Natural killer cell (primary cell): ENCODE measurements at regions not wholly inside any gene's neighbourhood (a gene's known extent, or its start where the extent isn't known, plus 50 kb on each side); places are given as distances from the start of the nearest gene placed in this dataset.

Experiments used
- ATAC-seq, 3 donors: fragments of 150-1000 bp in 2 of 3; fragments of 200-7000 bp in 1 of 3; cut with Tn5 transposase; 1 replicate in 1 of 3; 2 replicates in 2 of 3; pipeline ENCODE4 v1.10.0; 2021; ENCODE audit warnings: mild to moderate bottlenecking in 2 of 3, moderate library complexity in 2 of 3
- DNase-seq, 2 donors: peaks; one replicate each; pipeline versions ENCODE4 v3.0.0 to v3.0.0-alpha.2; 2013 to 2021; ENCODE audit warnings: mixed read lengths in 1 of 2
- H3K27ac ChIP-seq: one replicate; pipeline ENCODE4 v1.5.1; 2013; ENCODE audit warnings: mild to moderate bottlenecking, low read length
- H3K27me3 ChIP-seq: one replicate; pipeline ENCODE4 v1.6.1; 2013; ENCODE audit warnings: low read length; ENCODE audit not compliant: control insufficient read depth, insufficient read depth
- H3K36me3 ChIP-seq: one replicate; pipeline ENCODE4 v1.6.1; 2013; ENCODE audit warnings: low read length; ENCODE audit not compliant: control insufficient read depth, insufficient read depth
- H3K4me1 ChIP-seq: one replicate; pipeline ENCODE4 v1.6.1; 2013; ENCODE audit warnings: low read length; ENCODE audit not compliant: control insufficient read depth, insufficient read depth
- H3K4me3 ChIP-seq: one replicate; pipeline ENCODE4 v1.5.1; 2013; ENCODE audit warnings: low read length
- H3K9me3 ChIP-seq: one replicate; pipeline ENCODE4 v1.6.1; 2013; ENCODE audit warnings: low read length; ENCODE audit not compliant: control insufficient read depth, insufficient read depth
- H3K27ac Mint-ChIP-seq, 2 donors: one replicate each; pipeline ENCODE4 v1.8.0; 2022; ENCODE audit warnings: mild to moderate bottlenecking in 2 of 2, mixed read lengths in 2 of 2, moderate library complexity in 1 of 2
- H3K27me3 Mint-ChIP-seq, 2 donors: one replicate each; pipeline ENCODE4 v1.8.0; 2022; ENCODE audit warnings: low read depth in 2 of 2, mixed read lengths in 2 of 2
- H3K36me3 Mint-ChIP-seq: one replicate; pipeline ENCODE4 v1.8.0; 2022; ENCODE audit warnings: mixed read lengths
- H3K4me1 Mint-ChIP-seq, 2 donors: one replicate each; pipeline ENCODE4 v1.8.0; 2022; ENCODE audit warnings: mixed read lengths in 2 of 2
- H3K4me3 Mint-ChIP-seq: one replicate; pipeline ENCODE4 v1.8.0; 2022; ENCODE audit warnings: mild to moderate bottlenecking, moderate library complexity, mixed read lengths
- H3K9me3 Mint-ChIP-seq, 2 donors: one replicate each; pipeline ENCODE4 v1.8.0; 2022; ENCODE audit warnings: mixed read lengths in 2 of 2
- WGBS: methylation state at CpG from one replicate; pipeline ENCODE4 v1.1.7; 2013; ENCODE audit warnings: missing lambda C conversion rate; ENCODE audit not compliant: insufficient coverage; 5-methylcytosine and 5-hydroxymethylcytosine counted together
- intact Hi-C: fragments of 100-400 bp; cut with micrococcal nuclease; formaldehyde crosslinking; loops from one replicate; pipeline ENCODE4 v1.14.2; 2022
- TF ChIP-seq, protein P1 (sequence below): fragments of 200-600 bp; IDR thresholded peaks from one replicate; pipeline ENCODE4 v1.8.0; 2022; ENCODE audit warnings: antibody characterized with exemption

- no peaks in the 10 kb centered on the region for H3K36me3 Mint-ChIP-seq
- Histone ChIP-seq H3K27ac (no peak overlapping the region), H3K9me3 (no peaks in the 10 kb centered on the region), H3K27me3 (no peaks in the 10 kb centered on the region), H3K36me3 (no peaks in the 10 kb centered on the region), H3K4me3 (no peak overlapping the region), H3K4me1 (no peaks in the 10 kb centered on the region)
- H3K27ac Mint-ChIP-seq, result no peak overlapping the region
- intact Hi-C loops, result no loop called here
- H3K4me3 Mint-ChIP-seq, result no peak overlapping the region
- H3K27me3 Mint-ChIP-seq, result no peaks in the 10 kb centered on the region
- H3K4me1 Mint-ChIP-seq, result no peaks in the 10 kb centered on the region
- ATAC-seq (no peak), DNase-seq (no peak)
- TF ChIP-seq, protein P1, sequence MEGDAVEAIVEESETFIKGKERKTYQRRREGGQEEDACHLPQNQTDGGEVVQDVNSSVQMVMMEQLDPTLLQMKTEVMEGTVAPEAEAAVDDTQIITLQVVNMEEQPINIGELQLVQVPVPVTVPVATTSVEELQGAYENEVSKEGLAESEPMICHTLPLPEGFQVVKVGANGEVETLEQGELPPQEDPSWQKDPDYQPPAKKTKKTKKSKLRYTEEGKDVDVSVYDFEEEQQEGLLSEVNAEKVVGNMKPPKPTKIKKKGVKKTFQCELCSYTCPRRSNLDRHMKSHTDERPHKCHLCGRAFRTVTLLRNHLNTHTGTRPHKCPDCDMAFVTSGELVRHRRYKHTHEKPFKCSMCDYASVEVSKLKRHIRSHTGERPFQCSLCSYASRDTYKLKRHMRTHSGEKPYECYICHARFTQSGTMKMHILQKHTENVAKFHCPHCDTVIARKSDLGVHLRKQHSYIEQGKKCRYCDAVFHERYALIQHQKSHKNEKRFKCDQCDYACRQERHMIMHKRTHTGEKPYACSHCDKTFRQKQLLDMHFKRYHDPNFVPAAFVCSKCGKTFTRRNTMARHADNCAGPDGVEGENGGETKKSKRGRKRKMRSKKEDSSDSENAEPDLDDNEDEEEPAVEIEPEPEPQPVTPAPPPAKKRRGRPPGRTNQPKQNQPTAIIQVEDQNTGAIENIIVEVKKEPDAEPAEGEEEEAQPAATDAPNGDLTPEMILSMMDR, result no peak
- WGBS, result no CpG with 5 or more reads among the region's 1 CpG
- peaks cover 7 to 16% of the 10 kb centered on the region in 2 donors for H3K9me3 Mint-ChIP-seq
Measured at GRCh38 chr3:147483578-147483977, 74.4 kb downstream of the ZIC1 start.

DNA sequence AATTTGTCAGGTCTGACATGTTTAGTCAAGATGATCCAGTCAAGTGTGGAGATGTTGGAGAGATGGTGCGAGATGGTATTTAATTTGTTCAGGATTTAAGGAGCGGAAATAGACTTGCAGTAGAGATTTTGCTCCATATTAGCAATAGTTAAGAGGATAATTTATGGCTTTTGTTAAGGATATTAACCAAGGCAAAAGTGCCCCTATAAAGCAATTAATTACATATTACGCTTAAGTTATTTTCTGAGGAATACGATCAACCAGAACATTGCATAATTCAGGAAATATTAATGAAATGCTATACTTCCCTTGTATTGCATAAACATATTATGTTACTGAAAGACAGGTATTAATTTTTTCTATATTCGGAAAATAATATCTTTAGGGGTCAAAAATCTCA is 83.9 kb downstream of the ZIC1 start:
- TF ChIP-seq, protein P1, result no peak
- Histone ChIP-seq H3K9me3 (peaks cover 2% of the 10 kb centered on the region), H3K4me1 (no peaks in the 10 kb centered on the region), H3K27ac (no peak overlapping the region), H3K4me3 (no peak overlapping the region), H3K27me3 (no peaks in the 10 kb centered on the region), H3K36me3 (no peaks in the 10 kb centered on the region)
- WGBS, result 100% methylated on average over 2 of the region's 5 CpGs
- H3K27me3 Mint-ChIP-seq, result no peaks in the 10 kb centered on the region
- no peaks in the 10 kb centered on the region for H3K4me1 Mint-ChIP-seq
- ATAC-seq (no peak), DNase-seq (no peak)
- H3K4me3 Mint-ChIP-seq, result no peak overlapping the region
- peaks cover 6% of the 10 kb centered on the region for H3K36me3 Mint-ChIP-seq
- intact Hi-C loops, result no loop called here
- no peak overlapping the region for H3K27ac Mint-ChIP-seq
- H3K9me3 Mint-ChIP-seq, result peaks cover 12 to 15% of the 10 kb centered on the region in 2 donors

- DNase-seq, result no peak
- Histone ChIP-seq H3K4me3 (no peak overlapping the region), H3K9me3 (peaks cover 2% of the 10 kb centered on the region), H3K36me3 (no peaks in the 10 kb centered on the region), H3K27ac (no peak overlapping the region), H3K27me3 (no peaks in the 10 kb centered on the region), H3K4me1 (no peaks in the 10 kb centered on the region)
- H3K36me3 Mint-ChIP-seq, result peaks cover 6% of the 10 kb centered on the region
- ATAC-seq, result no peak
- no peak overlapping the region for H3K4me3 Mint-ChIP-seq
- no peaks in the 10 kb centered on the region for H3K4me1 Mint-ChIP-seq
- intact Hi-C loops, result no loop called here
- peaks cover 12 to 15% of the 10 kb centered on the region in 2 donors for H3K9me3 Mint-ChIP-seq
- no peak overlapping the region for H3K27ac Mint-ChIP-seq
- TF ChIP-seq, protein P1, result no peak
- H3K27me3 Mint-ChIP-seq, result no peaks in the 10 kb centered on the region
- WGBS, result 87% methylated on average over 2 of the region's 2 CpGs
Measured at GRCh38 chr3:147493666-147494065, 84.5 kb downstream of the ZIC1 start.

GRCh38 chr3:147497286-147497685 is 88.1 kb downstream of the ZIC1 start:
- intact Hi-C loops, result no loop called here
- no peak for DNase-seq
- no peak overlapping the region for H3K27ac ChIP-seq
- no peak overlapping the region for H3K27ac Mint-ChIP-seq
- peaks cover 6% of the 10 kb centered on the region in 2 donors for H3K9me3 Mint-ChIP-seq
- no peaks in the 10 kb centered on the region for H3K27me3 ChIP-seq
- peaks cover under 1% of the 10 kb centered on the region for H3K9me3 ChIP-seq
- no peak for ATAC-seq
- TF ChIP-seq, protein P1, result no peak
- H3K4me3 Mint-ChIP-seq, result no peak overlapping the region
- H3K27me3 Mint-ChIP-seq, result no peaks in the 10 kb centered on the region
- H3K4me1 ChIP-seq, result no peaks in the 10 kb centered on the region
- no peak overlapping the region for H3K4me3 ChIP-seq
- 89% methylated on average over 2 of the region's 5 CpGs for WGBS
- H3K4me1 Mint-ChIP-seq, result no peaks in the 10 kb centered on the region
- no peaks in the 10 kb centered on the region for H3K36me3 ChIP-seq
- H3K36me3 Mint-ChIP-seq, result peaks cover under 1% of the 10 kb centered on the region
